Right ventricle myocardium inferior (tissue), 1 donor: ENCODE measurements at regions not wholly inside any gene's neighbourhood (a gene's known extent, or its start where the extent isn't known, plus 50 kb on each side); places are given as distances from the start of the nearest gene placed in this dataset.
"Not testable (repeated sequence)": the region's sequence is repeated elsewhere in the genome, so short reads cannot be mapped to it uniquely, and the experiment has no call there.

ENCODE experiments used
- ATAC-seq: fragments of 200-7000 bp; cut with Tn5 transposase; one replicate; pipeline ENCODE4 v1.9.1; 2020; ENCODE audit warnings: mild to moderate bottlenecking, moderate library complexity
- DNase-seq: peaks from one replicate; pipeline ENCODE4 v3.0.0; 2021; ENCODE audit errors: missing footprints
- intact Hi-C: fragments of 100-400 bp; cut with DNase I; formaldehyde crosslinking; loops from one replicate; pipeline ENCODE4 v1.11.0; 2022
- donor health status: DM: no; HTN: yes; CAD: no; lungs with severe emphysema.

GRCh38 chr4:27398631-27399310 lies 538.1 kb downstream of the STIM2 start:
- no peak for ATAC-seq
- intact Hi-C loops = no loop called here
- no peak for DNase-seq

- no peak for ATAC-seq
- DNase-seq = no peak
- intact Hi-C loops = no loop called here
Observed at GRCh38 chr4:27407616-27408015, 547.0 kb downstream of the STIM2 start.

GRCh38 chr4:27412613-27413012 lies 552.0 kb downstream of the STIM2 start:
- intact Hi-C loops = no loop called here

GRCh38 chr4:27414887-27415731 lies 554.5 kb downstream of the STIM2 start:
- intact Hi-C loops = no loop called here
- ATAC-seq (no peak), DNase-seq (no peak)

More at GRCh38 chr4:27412613-27413012, 552.0 kb downstream of the STIM2 start:
- DNase-seq (no peak), ATAC-seq (no peak)

GRCh38 chr4:27428661-27429060 lies 568.0 kb downstream of the STIM2 start:
- no peak for DNase-seq
- ATAC-seq = no peak
- intact Hi-C loops = no loop called here

GRCh38 chr4:27429364-27429871 lies 568.8 kb downstream of the STIM2 start:
- no peak for DNase-seq
- peak; percentile 54 for ATAC-seq
- intact Hi-C loops = no loop called here

GRCh38 chr4:27442146-27442545 lies 581.5 kb downstream of the STIM2 start:
- no peak for DNase-seq
- no peak for ATAC-seq
- intact Hi-C loops = no loop called here

- DNase-seq, ATAC-seq, intact Hi-C loops: not testable (repeated sequence)
Observed at GRCh38 chr4:27442661-27443060, 582.0 kb downstream of the STIM2 start.

GRCh38 chr4:27463816-27464215 lies 603.2 kb downstream of the STIM2 start:
- DNase-seq (no peak), ATAC-seq (no peak)
- intact Hi-C loops = no loop called here

- ATAC-seq (no peak), DNase-seq (no peak)
- intact Hi-C loops = no loop called here
Observed at GRCh38 chr4:27467351-27467750, 606.7 kb downstream of the STIM2 start.

GRCh38 chr4:27472364-27472763 lies 611.7 kb downstream of the STIM2 start:
- intact Hi-C loops = no loop called here
- no peak for ATAC-seq

GRCh38 chr4:27474691-27475090 lies 614.0 kb downstream of the STIM2 start:
- ATAC-seq (no peak), DNase-seq (no peak)
- intact Hi-C loops = no loop called here

More at GRCh38 chr4:27472364-27472763, 611.7 kb downstream of the STIM2 start:
- DNase-seq = no peak

- ATAC-seq = no peak
- intact Hi-C loops = no loop called here
- DNase-seq = no peak
Observed at GRCh38 chr4:27484216-27484615, 623.6 kb downstream of the STIM2 start.

GRCh38 chr4:27490315-27490714 lies 629.7 kb downstream of the STIM2 start:
- intact Hi-C loops = no loop called here
- ATAC-seq = no peak
- DNase-seq = no peak

- DNase-seq = no peak
- no peak for ATAC-seq
- intact Hi-C loops = no loop called here
Observed at GRCh38 chr4:27490766-27491165, 630.1 kb downstream of the STIM2 start.

- no peak for ATAC-seq
- intact Hi-C loops = no loop called here
Observed at GRCh38 chr4:27506401-27506800, 645.8 kb downstream of the STIM2 start.

GRCh38 chr4:27514711-27515110 lies 654.1 kb downstream of the STIM2 start:
- DNase-seq (no peak), ATAC-seq (no peak)
- intact Hi-C loops = no loop called here

More at GRCh38 chr4:27506401-27506800, 645.8 kb downstream of the STIM2 start:
- no peak for DNase-seq

- intact Hi-C loops = no loop called here
- ATAC-seq (no peak), DNase-seq (no peak)
Observed at GRCh38 chr4:27515140-27515539, 654.5 kb downstream of the STIM2 start.

- ATAC-seq (no peak), DNase-seq (no peak)
- intact Hi-C loops = no loop called here
Observed at GRCh38 chr4:27518876-27519275, 658.2 kb downstream of the STIM2 start.

GRCh38 chr4:27524224-27524623 lies 663.6 kb downstream of the STIM2 start:
- intact Hi-C loops = no loop called here
- ATAC-seq = no peak
- DNase-seq = no peak
